B cell (primary cell): ENCODE measurements at regions not wholly inside any gene's neighbourhood (a gene's known extent, or its start where the extent isn't known, plus 50 kb on each side); places are given as distances from the start of the nearest gene placed in this dataset.

ENCODE experiments used
- ATAC-seq: fragments of 200-7000 bp; cut with Tn5 transposase; one replicate; pipeline ENCODE4 v1.10.0; 2021; ENCODE audit warnings: low read depth, mild to moderate bottlenecking, moderate number of reproducible peaks, moderate library complexity
- CTCF ChIA-PET: fragments of 350-600 bp; sonication (Branson Sonifier 250); formaldehyde crosslinking; loops from one replicate; lab custom pipeline; 2021; ENCODE audit warnings: antibody characterized with exemption, inconsistent platforms; lab: Charles Lee
- POLR2A ChIA-PET: fragments of 350-600 bp; sonication (Branson Sonifier 250); formaldehyde crosslinking; loops from one replicate; lab custom pipeline; 2021; ENCODE audit warnings: antibody characterized with exemption; lab: Charles Lee
- DNase-seq: peaks from one replicate; pipeline ENCODE4 v3.0.0; 2013
- H2AFZ ChIP-seq: 2 replicates; pipeline ENCODE4 v1.6.1; 2012; ENCODE audit warnings: mild to moderate bottlenecking, low read depth, low read length; ENCODE audit not compliant: insufficient read depth, poor library complexity, severe bottlenecking
- H3K27ac ChIP-seq, 2 donors: 1 replicate in 1 of 2; 2 replicates in 1 of 2; pipeline ENCODE4 v1.5.1; 2012 to 2013; ENCODE audit warnings: low read length in 2 of 2, mild to moderate bottlenecking in 2 of 2, moderate library complexity in 1 of 2
- H3K27me3 ChIP-seq, 4 experiments: fragments of 200-600 bp in 1 of 4; sonication (generic) in 1 of 4; replicated peaks in 1 of 4; 1 replicate in 2 of 4; 2 replicates in 2 of 4; pipeline versions ENCODE4 v1.6.1 to v1.7.0; 2013 to 2016; ENCODE audit warnings: low read length in 3 of 4, mild to moderate bottlenecking in 2 of 4, mixed read lengths in 1 of 4, moderate library complexity in 1 of 4; ENCODE audit not compliant: insufficient read depth in 4 of 4, control insufficient read depth in 3 of 4; ENCODE audit errors: control extremely low read depth in 1 of 4
- H3K36me3 ChIP-seq, 2 experiments: replicated peaks in 1 of 2; 1 replicate in 1 of 2; 2 replicates in 1 of 2; pipeline versions ENCODE4 v1.6.1 to v1.7.1; 2013; ENCODE audit warnings: low read length in 1 of 2; ENCODE audit not compliant: insufficient read depth in 2 of 2, control insufficient read depth in 1 of 2; ENCODE audit errors: control extremely low read depth in 1 of 2, extremely low read depth in 1 of 2
- H3K4me1 ChIP-seq, 2 donors: fragments of 200-600 bp in 1 of 2; sonication (generic) in 1 of 2; 1 replicate in 1 of 2; 2 replicates in 1 of 2; pipeline versions ENCODE4 v1.5.1 to v1.6.1; 2013 to 2017; ENCODE audit warnings: low read length in 2 of 2; ENCODE audit not compliant: control insufficient read depth in 2 of 2, insufficient read depth in 2 of 2
- H3K4me2 ChIP-seq: replicated peaks from 2 replicates; pipeline ENCODE3; 2012; ENCODE audit warnings: mild to moderate bottlenecking, low read depth, low read length; ENCODE audit not compliant: poor library complexity, severe bottlenecking
- H3K4me3 ChIP-seq, 5 experiments: fragments of 200-600 bp in 1 of 5; sonication (generic) in 1 of 5; 1 replicate in 3 of 5; 2 replicates in 2 of 5; pipeline versions ENCODE4 v1.5.1 to v1.7.0; 2011 to 2016; ENCODE audit warnings: low read length in 4 of 5, mild to moderate bottlenecking in 4 of 5, low read depth in 2 of 5, control low read depth in 1 of 5, moderate library complexity in 1 of 5; ENCODE audit not compliant: insufficient read depth in 1 of 5; ENCODE audit errors: control extremely low read depth in 1 of 5, extremely low read depth in 1 of 5
- H3K79me2 ChIP-seq: fragments of 200-600 bp; sonication (generic); one replicate; pipeline ENCODE4 v1.6.0; 2016; ENCODE audit warnings: low read length; ENCODE audit not compliant: control insufficient read depth, insufficient read depth
- H3K9ac ChIP-seq: fragments of 200-600 bp; sonication (generic); 2 replicates; pipeline ENCODE4 v1.6.1; 2017; ENCODE audit warnings: mild to moderate bottlenecking, low read length, moderate library complexity
- H3K9me3 ChIP-seq, 3 donors: one replicate each; pipeline versions ENCODE4 v1.6.1 to v1.7.1; 2013; ENCODE audit warnings: low read length in 2 of 3; ENCODE audit not compliant: control insufficient read depth in 2 of 3, insufficient read depth in 1 of 3; ENCODE audit errors: control extremely low read depth in 1 of 3
- H4K20me1 ChIP-seq: 2 replicates; pipeline ENCODE4 v1.6.0; 2012; ENCODE audit warnings: mild to moderate bottlenecking, low read length; ENCODE audit not compliant: insufficient read depth, control insufficient read depth, poor library complexity, severe bottlenecking
- H3K27ac Mint-ChIP-seq: one replicate; pipeline ENCODE4 v1.8.0; 2021; ENCODE audit warnings: mixed read lengths
- H3K27me3 Mint-ChIP-seq: one replicate; pipeline ENCODE4 v1.8.0; 2021; ENCODE audit warnings: mixed read lengths
- H3K4me1 Mint-ChIP-seq: one replicate; pipeline ENCODE4 v1.8.0; 2021; ENCODE audit warnings: mixed read lengths
- H3K4me3 Mint-ChIP-seq: one replicate; pipeline ENCODE4 v1.8.0; 2021; ENCODE audit warnings: mixed read lengths
- H3K9me3 Mint-ChIP-seq: one replicate; pipeline ENCODE4 v1.8.0; 2022; ENCODE audit warnings: mixed read lengths; ENCODE audit not compliant: insufficient read depth
- EZH2 ChIP-seq: IDR thresholded peaks from 2 replicates; pipeline ENCODE4 v1.6.1; 2012; ENCODE audit warnings: borderline replicate concordance, low read depth, mild to moderate bottlenecking, moderate library complexity, low read length; ENCODE audit not compliant: insufficient read depth, poor library complexity, severe bottlenecking
- WGBS: methylation state at CpG from one replicate; pipeline ENCODE4 v1.1.5; 2013; ENCODE audit warnings: missing lambda C conversion rate; ENCODE audit not compliant: insufficient coverage; 5-methylcytosine and 5-hydroxymethylcytosine counted together
- intact Hi-C: fragments of 100-400 bp; cut with micrococcal nuclease; formaldehyde crosslinking; loops from one replicate; pipeline ENCODE4 v1.10.0; 2022
- TF ChIP-seq, protein P1 (sequence below): fragments of 200-600 bp; IDR thresholded peaks from one replicate; pipeline ENCODE4 v1.8.0; 2022; ENCODE audit warnings: antibody characterized with exemption, mild to moderate bottlenecking

DNA sequence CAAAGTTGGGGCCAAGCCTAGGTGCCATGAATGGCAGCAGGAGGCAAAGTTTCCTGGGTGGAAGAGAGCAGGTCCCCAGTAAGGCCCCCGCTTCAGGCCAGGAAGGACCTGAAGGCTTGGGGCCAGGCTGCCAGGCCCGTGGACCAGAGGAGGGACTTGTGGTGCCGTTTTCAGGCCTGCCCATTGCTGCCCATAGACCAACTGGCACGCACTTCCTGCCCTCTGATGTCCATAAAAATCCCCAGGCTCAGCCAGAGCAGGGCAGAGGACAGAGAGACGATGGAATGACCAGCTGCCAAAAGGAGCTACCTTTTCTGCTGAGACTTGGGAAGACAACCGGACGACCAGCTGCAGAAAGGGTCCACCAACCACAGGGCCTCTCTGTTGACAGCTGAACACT, 1205.5 kb downstream of the ARAP2 start:
- no peaks in the 10 kb centered on the region for H3K4me1 ChIP-seq
- H3K9me3 ChIP-seq = peaks cover 0 to 14% (median 0%) of the 10 kb centered on the region in 3 donors
- no peaks in the 10 kb centered on the region for H3K79me2 ChIP-seq
- H3K27me3 Mint-ChIP-seq = no peaks in the 10 kb centered on the region
- no peak overlapping the region for H3K4me2 ChIP-seq
- WGBS = 86% methylated on average over 7 of the region's 7 CpGs
- no peaks in the 10 kb centered on the region for H3K36me3 ChIP-seq
- H2AFZ ChIP-seq = no peak overlapping the region
- no peaks in the 10 kb centered on the region for H4K20me1 ChIP-seq
- no peak overlapping the region for H3K27ac ChIP-seq
- POLR2A ChIA-PET = no interaction called here
- no peak for DNase-seq
- no peaks in the 10 kb centered on the region for H3K9me3 Mint-ChIP-seq
- H3K9ac ChIP-seq = no peak overlapping the region
- no peaks in the 10 kb centered on the region for H3K4me1 Mint-ChIP-seq
- no peaks in the 10 kb centered on the region for H3K27me3 ChIP-seq
- CTCF ChIA-PET = no interaction called here
- TF ChIP-seq EZH2 = no peak
- TF ChIP-seq, protein P1, sequence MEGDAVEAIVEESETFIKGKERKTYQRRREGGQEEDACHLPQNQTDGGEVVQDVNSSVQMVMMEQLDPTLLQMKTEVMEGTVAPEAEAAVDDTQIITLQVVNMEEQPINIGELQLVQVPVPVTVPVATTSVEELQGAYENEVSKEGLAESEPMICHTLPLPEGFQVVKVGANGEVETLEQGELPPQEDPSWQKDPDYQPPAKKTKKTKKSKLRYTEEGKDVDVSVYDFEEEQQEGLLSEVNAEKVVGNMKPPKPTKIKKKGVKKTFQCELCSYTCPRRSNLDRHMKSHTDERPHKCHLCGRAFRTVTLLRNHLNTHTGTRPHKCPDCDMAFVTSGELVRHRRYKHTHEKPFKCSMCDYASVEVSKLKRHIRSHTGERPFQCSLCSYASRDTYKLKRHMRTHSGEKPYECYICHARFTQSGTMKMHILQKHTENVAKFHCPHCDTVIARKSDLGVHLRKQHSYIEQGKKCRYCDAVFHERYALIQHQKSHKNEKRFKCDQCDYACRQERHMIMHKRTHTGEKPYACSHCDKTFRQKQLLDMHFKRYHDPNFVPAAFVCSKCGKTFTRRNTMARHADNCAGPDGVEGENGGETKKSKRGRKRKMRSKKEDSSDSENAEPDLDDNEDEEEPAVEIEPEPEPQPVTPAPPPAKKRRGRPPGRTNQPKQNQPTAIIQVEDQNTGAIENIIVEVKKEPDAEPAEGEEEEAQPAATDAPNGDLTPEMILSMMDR = no peak
- no peak for ATAC-seq
- intact Hi-C loops = no loop called here
- H3K4me3 ChIP-seq = no peak overlapping the region
- H3K4me3 Mint-ChIP-seq = no peak overlapping the region
- no peak overlapping the region for H3K27ac Mint-ChIP-seq

DNA sequence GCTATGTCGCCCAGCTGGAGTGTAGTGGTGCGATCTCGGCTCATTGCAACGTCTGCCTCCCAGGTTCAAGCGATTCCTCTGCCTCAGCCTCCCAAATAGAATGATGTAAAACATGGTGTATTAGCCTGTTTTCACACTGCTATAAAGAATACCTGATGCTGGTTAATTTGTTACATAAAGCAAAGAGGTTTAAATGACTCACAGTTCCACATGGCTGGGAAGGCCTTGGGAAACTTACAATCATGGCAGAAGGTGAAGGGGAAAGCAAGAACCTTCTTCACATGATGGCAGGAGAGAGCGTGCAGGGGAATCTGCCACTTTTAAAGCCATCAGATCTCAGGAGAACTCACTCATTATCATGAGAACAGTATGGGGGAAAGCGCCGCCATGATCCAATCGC, 1191.8 kb downstream of the ARAP2 start:
- 80% methylated on average over 1 of the region's 9 CpGs for WGBS
- no peak overlapping the region for H3K4me3 ChIP-seq
- no peaks in the 10 kb centered on the region for H3K9me3 Mint-ChIP-seq
- no peak overlapping the region for H3K4me2 ChIP-seq
- H3K79me2 ChIP-seq = no peaks in the 10 kb centered on the region
- no peak overlapping the region for H3K4me3 Mint-ChIP-seq
- no peaks in the 10 kb centered on the region for H4K20me1 ChIP-seq
- no peak for TF ChIP-seq EZH2
- no peak overlapping the region for H3K27ac ChIP-seq
- no peaks in the 10 kb centered on the region for H3K27me3 Mint-ChIP-seq
- no peaks in the 10 kb centered on the region for H3K4me1 Mint-ChIP-seq
- no peak overlapping the region for H2AFZ ChIP-seq
- H3K36me3 ChIP-seq = no peaks in the 10 kb centered on the region
- no peak overlapping the region for H3K9ac ChIP-seq
- ChIA-PET CTCF (no interaction called here), POLR2A (no interaction called here)
- H3K27ac Mint-ChIP-seq = no peak overlapping the region
- DNase-seq (no peak), ATAC-seq (no peak)
- H3K9me3 ChIP-seq = peaks cover 0 to 4% (median 0%) of the 10 kb centered on the region in 3 donors
- intact Hi-C loops = no loop called here
- H3K27me3 ChIP-seq = no peaks in the 10 kb centered on the region
- H3K4me1 ChIP-seq = no peaks in the 10 kb centered on the region
